ENCODE measurements at regions not wholly inside any gene's neighbourhood (a gene's known extent, or its start where the extent isn't known, plus 50 kb on each side); places are given as distances from the start of the nearest gene placed in this dataset.

DNA sequence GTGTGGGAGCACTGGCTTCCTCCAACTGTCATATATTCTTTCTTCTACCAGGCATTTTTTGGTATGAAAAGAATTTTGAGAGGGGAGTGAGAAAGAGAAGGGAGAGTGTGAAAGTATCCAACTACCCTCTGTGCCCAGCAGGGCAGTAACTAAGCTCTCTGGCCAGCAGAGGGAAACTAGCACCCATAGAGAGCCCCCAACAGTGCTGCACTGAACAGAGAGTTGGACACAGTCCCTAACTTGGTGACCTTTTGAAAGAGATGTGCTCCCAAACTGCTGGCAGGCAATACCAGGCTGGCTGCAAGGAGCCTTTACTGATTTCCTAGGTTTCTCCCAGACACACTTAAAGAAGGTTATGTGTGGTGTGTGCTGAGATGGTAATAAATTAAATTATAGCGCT is 118.8 kb upstream of the PBX1 start:
- H2BK20ac ChIP-seq (ENCODE audit: low read depth, low read length, poor library complexity, severe bottlenecking) = no peak overlapping the region
- no CpG with 5 or more reads among the region's 1 CpG for WGBS (ENCODE audit: extremely low coverage, insufficient read length, low lambda C conversion rate)
- H3K27ac ChIP-seq (ENCODE audit: insufficient read length, low read depth, low read length) = no peak overlapping the region
- Mint-ChIP-seq H3K9me3 (0 out of 5 replicates have a peak, but pooled peaks cover 0 to 2% of the 10 kb centered on the region in 2 experiments), H3K4me3 (no peak overlapping the region), H3K27me3 (ENCODE audit: low read depth) (no peaks in the 10 kb centered on the region), H3K36me3 (ENCODE audit: insufficient read depth in 1 of 3, low read depth in 3 of 3) (no peaks in the 10 kb centered on the region), H3K4me1 (peaks cover 4 to 6% of the 10 kb centered on the region in 2 experiments), H3K27ac (no peak overlapping the region)
- no peak overlapping the region for H3K9ac ChIP-seq (ENCODE audit: extremely low read depth, insufficient read length, low read length)
- H2AK5ac ChIP-seq (ENCODE audit: insufficient read length, low read length) = no peak overlapping the region
- no peak overlapping the region for H3K4ac ChIP-seq (ENCODE audit: low read depth, low read length)
- no peak overlapping the region for H4K5ac ChIP-seq (ENCODE audit: insufficient read length, low read depth, low read length)
- H3K4me1 ChIP-seq (ENCODE audit: insufficient read depth, low read length) = no peaks in the 10 kb centered on the region
- peak; percentile 49 for DNase-seq
- no peak overlapping the region for H2BK5ac ChIP-seq (ENCODE audit: insufficient read length, low read length)
- H3K79me2 ChIP-seq (ENCODE audit: insufficient read depth, low read length) = no peaks in the 10 kb centered on the region
- H3K9me3 ChIP-seq (ENCODE audit: control insufficient read depth, low read depth, low read length) = no peaks in the 10 kb centered on the region
- H2AFZ ChIP-seq (ENCODE audit: low read length) = no peak overlapping the region
- no peak overlapping the region for H3K14ac ChIP-seq (ENCODE audit: insufficient read depth, low read length)
- H4K20me1 ChIP-seq (ENCODE audit: control insufficient read depth, insufficient read depth, insufficient read length) = no peaks in the 10 kb centered on the region
- H3K27me3 ChIP-seq (ENCODE audit: insufficient read depth, low read length) = no peaks in the 10 kb centered on the region
- H3K18ac ChIP-seq (ENCODE audit: insufficient read length, low read depth, low read length) = no peak overlapping the region
- no peak overlapping the region for H4K8ac ChIP-seq (replicated peaks; ENCODE audit: insufficient read length, low read depth, low read length)
- H3T11ph ChIP-seq (ENCODE audit: low read length) = no peak overlapping the region
- no peak overlapping the region for H3K23ac ChIP-seq (ENCODE audit: insufficient read length, low read depth, low read length)
- H2BK15ac ChIP-seq (ENCODE audit: low read depth, low read length) = no peak overlapping the region
- H2BK120ac ChIP-seq (ENCODE audit: low read depth, low read length, poor library complexity, severe bottlenecking) = no peak overlapping the region
- no peaks in the 10 kb centered on the region for H3K79me1 ChIP-seq (ENCODE audit: insufficient read depth, low read depth, low read length, poor library complexity, severe bottlenecking)
- no peak overlapping the region for H4K91ac ChIP-seq (ENCODE audit: insufficient read length, low read depth, low read length)
- no peak overlapping the region for H3K56ac ChIP-seq (ENCODE audit: insufficient read length, low read depth, low read length)
- no peak overlapping the region for H2BK12ac ChIP-seq (ENCODE audit: insufficient read length, low read depth, low read length)
- no peak overlapping the region for H3K4me2 ChIP-seq (ENCODE audit: insufficient read depth, insufficient read length, low read length)
- no peaks in the 10 kb centered on the region for H3K23me2 ChIP-seq (ENCODE audit: insufficient read length, low read depth, low read length, poor library complexity, severe bottlenecking)
- TF ChIP-seq, protein P1, sequence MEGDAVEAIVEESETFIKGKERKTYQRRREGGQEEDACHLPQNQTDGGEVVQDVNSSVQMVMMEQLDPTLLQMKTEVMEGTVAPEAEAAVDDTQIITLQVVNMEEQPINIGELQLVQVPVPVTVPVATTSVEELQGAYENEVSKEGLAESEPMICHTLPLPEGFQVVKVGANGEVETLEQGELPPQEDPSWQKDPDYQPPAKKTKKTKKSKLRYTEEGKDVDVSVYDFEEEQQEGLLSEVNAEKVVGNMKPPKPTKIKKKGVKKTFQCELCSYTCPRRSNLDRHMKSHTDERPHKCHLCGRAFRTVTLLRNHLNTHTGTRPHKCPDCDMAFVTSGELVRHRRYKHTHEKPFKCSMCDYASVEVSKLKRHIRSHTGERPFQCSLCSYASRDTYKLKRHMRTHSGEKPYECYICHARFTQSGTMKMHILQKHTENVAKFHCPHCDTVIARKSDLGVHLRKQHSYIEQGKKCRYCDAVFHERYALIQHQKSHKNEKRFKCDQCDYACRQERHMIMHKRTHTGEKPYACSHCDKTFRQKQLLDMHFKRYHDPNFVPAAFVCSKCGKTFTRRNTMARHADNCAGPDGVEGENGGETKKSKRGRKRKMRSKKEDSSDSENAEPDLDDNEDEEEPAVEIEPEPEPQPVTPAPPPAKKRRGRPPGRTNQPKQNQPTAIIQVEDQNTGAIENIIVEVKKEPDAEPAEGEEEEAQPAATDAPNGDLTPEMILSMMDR (conservative IDR thresholded peaks at IDR 0.05) = peak; percentile 64
